ENCODE measurements at regions not wholly inside any gene's neighbourhood (a gene's known extent, or its start where the extent isn't known, plus 50 kb on each side); places are given as distances from the start of the nearest gene placed in this dataset.

DNA sequence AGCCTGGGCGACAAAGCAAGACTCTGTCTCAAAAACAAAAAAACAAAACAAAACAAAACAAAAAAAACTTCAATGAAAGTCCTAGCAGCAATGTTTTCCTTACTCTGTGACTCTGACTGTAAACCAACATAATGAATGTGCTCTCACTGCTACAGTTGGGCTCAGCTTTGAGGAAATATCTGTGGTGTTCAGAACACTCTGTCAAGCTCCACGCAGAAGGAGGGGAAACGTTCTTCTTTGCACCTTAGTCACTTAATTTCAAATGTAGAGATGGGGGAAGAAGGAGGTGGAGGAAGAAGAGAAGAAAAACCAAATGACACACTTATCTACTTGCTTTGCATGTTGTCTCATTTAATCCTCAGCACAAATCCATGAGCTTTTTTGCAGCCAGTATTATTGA, 107.1 kb upstream of the UBE3A start:
- TF ChIP-seq, protein P1, sequence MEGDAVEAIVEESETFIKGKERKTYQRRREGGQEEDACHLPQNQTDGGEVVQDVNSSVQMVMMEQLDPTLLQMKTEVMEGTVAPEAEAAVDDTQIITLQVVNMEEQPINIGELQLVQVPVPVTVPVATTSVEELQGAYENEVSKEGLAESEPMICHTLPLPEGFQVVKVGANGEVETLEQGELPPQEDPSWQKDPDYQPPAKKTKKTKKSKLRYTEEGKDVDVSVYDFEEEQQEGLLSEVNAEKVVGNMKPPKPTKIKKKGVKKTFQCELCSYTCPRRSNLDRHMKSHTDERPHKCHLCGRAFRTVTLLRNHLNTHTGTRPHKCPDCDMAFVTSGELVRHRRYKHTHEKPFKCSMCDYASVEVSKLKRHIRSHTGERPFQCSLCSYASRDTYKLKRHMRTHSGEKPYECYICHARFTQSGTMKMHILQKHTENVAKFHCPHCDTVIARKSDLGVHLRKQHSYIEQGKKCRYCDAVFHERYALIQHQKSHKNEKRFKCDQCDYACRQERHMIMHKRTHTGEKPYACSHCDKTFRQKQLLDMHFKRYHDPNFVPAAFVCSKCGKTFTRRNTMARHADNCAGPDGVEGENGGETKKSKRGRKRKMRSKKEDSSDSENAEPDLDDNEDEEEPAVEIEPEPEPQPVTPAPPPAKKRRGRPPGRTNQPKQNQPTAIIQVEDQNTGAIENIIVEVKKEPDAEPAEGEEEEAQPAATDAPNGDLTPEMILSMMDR (conservative IDR thresholded peaks at IDR 0.05; ENCODE audit: low read length): no peak
- no peak for TF ChIP-seq EZH2phosphoT487 (IDR thresholded peaks at IDR 0.05; ENCODE audit: borderline replicate concordance, low read depth, low read length)

Measured in OCI-LY7 (cell line).